Natural killer cell (primary cell): ENCODE measurements at regions not wholly inside any gene's neighbourhood (a gene's known extent, or its start where the extent isn't known, plus 50 kb on each side); places are given as distances from the start of the nearest gene placed in this dataset.

ENCODE experiments used
- ATAC-seq, 3 donors: fragments of 150-1000 bp in 2 of 3; fragments of 200-7000 bp in 1 of 3; cut with Tn5 transposase; 1 replicate in 1 of 3; 2 replicates in 2 of 3; pipeline ENCODE4 v1.10.0; 2021; ENCODE audit warnings: mild to moderate bottlenecking in 2 of 3, moderate library complexity in 2 of 3
- DNase-seq, 2 donors: peaks; one replicate each; pipeline versions ENCODE4 v3.0.0 to v3.0.0-alpha.2; 2013 to 2021; ENCODE audit warnings: mixed read lengths in 1 of 2
- H3K27ac ChIP-seq: one replicate; pipeline ENCODE4 v1.5.1; 2013; ENCODE audit warnings: mild to moderate bottlenecking, low read length
- H3K27me3 ChIP-seq: one replicate; pipeline ENCODE4 v1.6.1; 2013; ENCODE audit warnings: low read length; ENCODE audit not compliant: control insufficient read depth, insufficient read depth
- H3K36me3 ChIP-seq: one replicate; pipeline ENCODE4 v1.6.1; 2013; ENCODE audit warnings: low read length; ENCODE audit not compliant: control insufficient read depth, insufficient read depth
- H3K4me1 ChIP-seq: one replicate; pipeline ENCODE4 v1.6.1; 2013; ENCODE audit warnings: low read length; ENCODE audit not compliant: control insufficient read depth, insufficient read depth
- H3K4me3 ChIP-seq: one replicate; pipeline ENCODE4 v1.5.1; 2013; ENCODE audit warnings: low read length
- H3K9me3 ChIP-seq: one replicate; pipeline ENCODE4 v1.6.1; 2013; ENCODE audit warnings: low read length; ENCODE audit not compliant: control insufficient read depth, insufficient read depth
- H3K27ac Mint-ChIP-seq, 2 donors: one replicate each; pipeline ENCODE4 v1.8.0; 2022; ENCODE audit warnings: mild to moderate bottlenecking in 2 of 2, mixed read lengths in 2 of 2, moderate library complexity in 1 of 2
- H3K27me3 Mint-ChIP-seq, 2 donors: one replicate each; pipeline ENCODE4 v1.8.0; 2022; ENCODE audit warnings: low read depth in 2 of 2, mixed read lengths in 2 of 2
- H3K36me3 Mint-ChIP-seq: one replicate; pipeline ENCODE4 v1.8.0; 2022; ENCODE audit warnings: mixed read lengths
- H3K4me1 Mint-ChIP-seq, 2 donors: one replicate each; pipeline ENCODE4 v1.8.0; 2022; ENCODE audit warnings: mixed read lengths in 2 of 2
- H3K4me3 Mint-ChIP-seq: one replicate; pipeline ENCODE4 v1.8.0; 2022; ENCODE audit warnings: mild to moderate bottlenecking, moderate library complexity, mixed read lengths
- H3K9me3 Mint-ChIP-seq, 2 donors: one replicate each; pipeline ENCODE4 v1.8.0; 2022; ENCODE audit warnings: mixed read lengths in 2 of 2
- WGBS: methylation state at CpG from one replicate; pipeline ENCODE4 v1.1.7; 2013; ENCODE audit warnings: missing lambda C conversion rate; ENCODE audit not compliant: insufficient coverage; 5-methylcytosine and 5-hydroxymethylcytosine counted together
- intact Hi-C: fragments of 100-400 bp; cut with micrococcal nuclease; formaldehyde crosslinking; loops from one replicate; pipeline ENCODE4 v1.14.2; 2022
- TF ChIP-seq, protein P1 (sequence below): fragments of 200-600 bp; IDR thresholded peaks from one replicate; pipeline ENCODE4 v1.8.0; 2022; ENCODE audit warnings: antibody characterized with exemption

DNA sequence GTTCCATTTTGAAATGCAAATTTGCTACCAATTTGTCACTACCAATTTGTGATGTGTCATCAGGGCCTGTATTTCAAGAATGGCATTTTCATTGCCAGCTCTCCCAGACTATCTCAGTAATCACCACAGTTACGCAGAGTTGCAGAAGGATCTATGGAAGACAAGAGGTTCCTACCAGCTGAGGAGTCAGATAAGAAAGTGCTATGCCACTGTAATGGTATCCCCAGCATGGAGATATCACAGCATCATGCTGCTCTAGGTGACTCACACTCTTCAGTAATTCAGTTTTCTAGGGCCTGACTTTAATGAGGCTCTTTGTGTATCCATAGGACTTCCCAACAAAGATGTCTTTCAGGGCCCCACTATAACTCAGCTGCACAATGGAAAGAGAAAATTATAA is 490.3 kb downstream of the ARHGEF28 start:
- H3K4me1 Mint-ChIP-seq = no peaks in the 10 kb centered on the region
- no peaks in the 10 kb centered on the region for H3K36me3 ChIP-seq
- H3K4me1 ChIP-seq = no peaks in the 10 kb centered on the region
- peaks cover 14 to 31% of the 10 kb centered on the region in 2 donors for H3K27me3 Mint-ChIP-seq
- no peaks in the 10 kb centered on the region for H3K9me3 ChIP-seq
- ATAC-seq (no peak), DNase-seq (no peak)
- no peaks in the 10 kb centered on the region for H3K9me3 Mint-ChIP-seq
- no peak overlapping the region for H3K4me3 ChIP-seq
- TF ChIP-seq, protein P1, sequence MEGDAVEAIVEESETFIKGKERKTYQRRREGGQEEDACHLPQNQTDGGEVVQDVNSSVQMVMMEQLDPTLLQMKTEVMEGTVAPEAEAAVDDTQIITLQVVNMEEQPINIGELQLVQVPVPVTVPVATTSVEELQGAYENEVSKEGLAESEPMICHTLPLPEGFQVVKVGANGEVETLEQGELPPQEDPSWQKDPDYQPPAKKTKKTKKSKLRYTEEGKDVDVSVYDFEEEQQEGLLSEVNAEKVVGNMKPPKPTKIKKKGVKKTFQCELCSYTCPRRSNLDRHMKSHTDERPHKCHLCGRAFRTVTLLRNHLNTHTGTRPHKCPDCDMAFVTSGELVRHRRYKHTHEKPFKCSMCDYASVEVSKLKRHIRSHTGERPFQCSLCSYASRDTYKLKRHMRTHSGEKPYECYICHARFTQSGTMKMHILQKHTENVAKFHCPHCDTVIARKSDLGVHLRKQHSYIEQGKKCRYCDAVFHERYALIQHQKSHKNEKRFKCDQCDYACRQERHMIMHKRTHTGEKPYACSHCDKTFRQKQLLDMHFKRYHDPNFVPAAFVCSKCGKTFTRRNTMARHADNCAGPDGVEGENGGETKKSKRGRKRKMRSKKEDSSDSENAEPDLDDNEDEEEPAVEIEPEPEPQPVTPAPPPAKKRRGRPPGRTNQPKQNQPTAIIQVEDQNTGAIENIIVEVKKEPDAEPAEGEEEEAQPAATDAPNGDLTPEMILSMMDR = no peak
- no peaks in the 10 kb centered on the region for H3K36me3 Mint-ChIP-seq
- H3K27ac ChIP-seq = no peak overlapping the region
- intact Hi-C loops = no loop called here
- WGBS = 93% methylated on average over 1 of the region's 1 CpG
- H3K4me3 Mint-ChIP-seq = no peak overlapping the region
- no peak overlapping the region for H3K27ac Mint-ChIP-seq
- H3K27me3 ChIP-seq = no peaks in the 10 kb centered on the region

DNA sequence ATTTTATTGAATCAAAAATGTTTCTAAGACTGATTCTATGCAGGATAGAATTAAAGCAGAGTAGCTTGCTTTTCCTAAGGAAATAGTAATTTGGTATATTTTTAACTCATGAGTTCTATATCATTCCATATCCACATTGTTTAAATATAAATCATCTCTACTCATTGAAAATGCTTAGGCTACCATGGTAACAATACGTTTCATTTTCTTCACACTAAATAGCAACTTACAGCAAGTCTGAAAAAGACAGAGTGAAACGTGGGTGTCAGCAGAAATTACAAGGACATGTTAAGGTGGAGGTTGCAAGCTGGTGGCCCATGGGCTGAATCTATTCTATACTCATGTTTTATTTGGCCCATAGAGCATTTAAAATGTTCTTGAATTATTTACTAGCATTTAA is 487.9 kb downstream of the ARHGEF28 start:
- peaks cover 19 to 40% of the 10 kb centered on the region in 2 donors for H3K27me3 Mint-ChIP-seq
- no peak for DNase-seq
- TF ChIP-seq, protein P1 = no peak
- H3K9me3 Mint-ChIP-seq = no peaks in the 10 kb centered on the region
- Histone ChIP-seq H3K4me1 (no peaks in the 10 kb centered on the region), H3K27me3 (no peaks in the 10 kb centered on the region), H3K36me3 (no peaks in the 10 kb centered on the region), H3K27ac (no peak overlapping the region), H3K9me3 (no peaks in the 10 kb centered on the region), H3K4me3 (no peak overlapping the region)
- intact Hi-C loops = no loop called here
- 40% methylated on average over 1 of the region's 2 CpGs for WGBS
- no peak overlapping the region for H3K4me3 Mint-ChIP-seq
- no peaks in the 10 kb centered on the region for H3K36me3 Mint-ChIP-seq
- no peaks in the 10 kb centered on the region for H3K4me1 Mint-ChIP-seq
- H3K27ac Mint-ChIP-seq = no peak overlapping the region
- ATAC-seq = no peak

DNA sequence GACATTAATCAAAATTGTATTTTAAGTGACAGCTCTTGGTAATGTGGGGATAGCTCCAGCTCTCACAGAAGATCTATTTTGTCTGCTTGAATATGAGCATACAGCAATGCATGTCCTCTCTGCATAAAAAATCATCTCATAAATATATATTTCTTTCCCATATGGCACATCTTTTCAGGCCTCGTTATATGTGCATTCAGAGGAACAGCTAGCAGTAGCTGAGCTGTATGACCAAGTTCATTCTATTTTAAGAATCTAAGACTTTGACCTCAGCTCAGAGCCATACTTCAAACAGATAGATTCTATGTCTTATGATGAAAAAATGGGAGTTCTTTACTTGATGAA is 487.2 kb downstream of the ARHGEF28 start:
- ATAC-seq (no peak), DNase-seq (no peak)
- Mint-ChIP-seq H3K36me3 (no peaks in the 10 kb centered on the region), H3K27ac (no peak overlapping the region), H3K4me3 (no peak overlapping the region), H3K27me3 (peaks cover 19 to 43% of the 10 kb centered on the region in 2 donors), H3K4me1 (no peaks in the 10 kb centered on the region), H3K9me3 (no peaks in the 10 kb centered on the region)
- no peak overlapping the region for H3K27ac ChIP-seq
- no peaks in the 10 kb centered on the region for H3K36me3 ChIP-seq
- H3K4me1 ChIP-seq = no peaks in the 10 kb centered on the region
- WGBS = 83% methylated on average over 1 of the region's 1 CpG
- intact Hi-C loops = no loop called here
- TF ChIP-seq, protein P1 = no peak
- no peaks in the 10 kb centered on the region for H3K9me3 ChIP-seq
- H3K4me3 ChIP-seq = no peak overlapping the region
- H3K27me3 ChIP-seq = no peaks in the 10 kb centered on the region

DNA sequence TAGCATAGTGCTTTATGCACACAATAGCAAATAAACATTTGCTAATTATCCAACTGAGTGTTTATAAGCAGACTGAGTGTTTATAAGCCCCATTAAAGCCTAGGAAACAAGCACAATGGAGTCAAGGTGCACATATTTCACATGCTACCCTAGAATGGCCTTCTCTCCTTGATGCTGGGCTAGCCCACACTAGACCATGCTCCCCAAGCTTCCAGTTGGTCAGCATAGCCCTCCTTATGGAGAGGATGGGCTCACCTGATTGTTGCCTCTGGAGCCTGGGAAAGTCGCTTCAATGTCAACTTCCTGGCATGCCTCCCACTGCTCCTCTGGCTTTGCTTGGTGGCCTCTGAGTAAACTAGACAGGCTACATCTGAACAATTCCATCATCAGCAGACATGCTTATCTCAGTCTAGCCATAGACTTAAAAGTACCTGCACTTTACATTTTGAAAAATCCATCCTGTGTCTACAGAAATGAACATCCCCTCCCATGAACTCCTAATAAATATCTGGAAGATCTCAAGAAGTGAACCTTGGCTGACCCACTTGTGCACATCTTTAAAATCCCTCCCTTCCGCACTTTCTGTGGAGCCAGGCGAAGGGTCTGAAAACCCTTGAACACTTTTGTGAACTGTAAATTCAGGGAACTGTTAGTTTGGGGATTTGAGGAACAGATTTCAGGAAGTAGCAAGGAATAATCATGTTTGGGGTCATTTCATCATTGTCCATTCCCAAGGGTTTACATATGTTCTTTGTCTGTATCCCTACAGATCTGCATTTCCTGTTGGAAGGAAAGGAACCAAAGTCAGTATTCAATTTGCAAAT is 486.6 kb downstream of the ARHGEF28 start:
- H3K9me3 Mint-ChIP-seq = no peaks in the 10 kb centered on the region
- H3K27ac Mint-ChIP-seq = no peak overlapping the region
- Histone ChIP-seq H3K9me3 (no peaks in the 10 kb centered on the region), H3K27me3 (no peaks in the 10 kb centered on the region), H3K4me1 (no peaks in the 10 kb centered on the region), H3K4me3 (no peak overlapping the region), H3K36me3 (no peaks in the 10 kb centered on the region), H3K27ac (no peak overlapping the region)
- 96% methylated on average over 3 of the region's 3 CpGs for WGBS
- no peaks in the 10 kb centered on the region for H3K36me3 Mint-ChIP-seq
- peaks cover 19 to 43% of the 10 kb centered on the region in 2 donors for H3K27me3 Mint-ChIP-seq
- no peak overlapping the region for H3K4me3 Mint-ChIP-seq
- intact Hi-C loops = no loop called here
- no peak for ATAC-seq
- no peak for DNase-seq
- TF ChIP-seq, protein P1 = no peak
- no peaks in the 10 kb centered on the region for H3K4me1 Mint-ChIP-seq
